ENCODE measurements at regions not wholly inside any gene's neighbourhood (a gene's known extent, or its start where the extent isn't known, plus 50 kb on each side); places are given as distances from the start of the nearest gene placed in this dataset.

GRCh38 chr2:4959219-4959618, 733.0 kb upstream of the SOX11 start:
- Mint-ChIP-seq H3K36me3 (ENCODE audit: low read depth) (no peaks in the 10 kb centered on the region), H3K4me3 (no peak overlapping the region), H3K27ac (no peak overlapping the region), H3K27me3 (no peaks in the 10 kb centered on the region), H3K4me1 (no peaks in the 10 kb centered on the region)
- no peak for DNase-seq
- ATAC-seq = no peak
- H3K9me3 ChIP-seq (ENCODE audit: control insufficient read depth, low read length, poor library complexity, severe bottlenecking) = no peaks in the 10 kb centered on the region

GRCh38 chr2:4962419-4962818, 729.8 kb upstream of the SOX11 start:
- DNase-seq (no peak), ATAC-seq (no peak)
- H3K27ac Mint-ChIP-seq = no peak overlapping the region
- H3K36me3 Mint-ChIP-seq (ENCODE audit: low read depth) = no peaks in the 10 kb centered on the region
- H3K4me1 Mint-ChIP-seq = no peaks in the 10 kb centered on the region
- H3K27me3 Mint-ChIP-seq = no peaks in the 10 kb centered on the region
- no peak overlapping the region for H3K4me3 Mint-ChIP-seq
- no peaks in the 10 kb centered on the region for H3K9me3 ChIP-seq (ENCODE audit: control insufficient read depth, low read length, poor library complexity, severe bottlenecking)

DNA sequence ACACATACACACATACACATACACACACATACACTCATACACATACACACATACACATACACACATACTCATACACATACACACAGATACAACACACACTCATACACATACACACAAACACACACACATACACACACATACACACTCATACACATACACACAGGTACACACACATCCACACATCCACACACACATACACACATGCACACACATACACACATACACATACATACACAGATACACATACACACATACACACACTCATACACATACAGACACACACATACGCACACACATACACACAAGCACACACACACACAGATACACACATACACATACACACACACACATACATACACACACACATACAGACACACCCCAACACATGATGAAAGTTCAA, 729.1 kb upstream of the SOX11 start:
- Mint-ChIP-seq H3K4me1 (no peaks in the 10 kb centered on the region), H3K27me3 (no peaks in the 10 kb centered on the region), H3K4me3 (no peak overlapping the region), H3K27ac (no peak overlapping the region), H3K36me3 (ENCODE audit: low read depth) (no peaks in the 10 kb centered on the region)
- ATAC-seq = no peak
- no peak for DNase-seq
- no peaks in the 10 kb centered on the region for H3K9me3 ChIP-seq (ENCODE audit: control insufficient read depth, low read length, poor library complexity, severe bottlenecking)

- DNase-seq (no peak), ATAC-seq (no peak)
- H3K9me3 ChIP-seq (ENCODE audit: control insufficient read depth, low read length, poor library complexity, severe bottlenecking) = no peaks in the 10 kb centered on the region
- Mint-ChIP-seq H3K27me3 (no peaks in the 10 kb centered on the region), H3K4me1 (no peaks in the 10 kb centered on the region), H3K27ac (no peak overlapping the region), H3K4me3 (no peak overlapping the region), H3K36me3 (ENCODE audit: low read depth) (no peaks in the 10 kb centered on the region)
Observed at GRCh38 chr2:4964001-4964540, 728.1 kb upstream of the SOX11 start.

DNA sequence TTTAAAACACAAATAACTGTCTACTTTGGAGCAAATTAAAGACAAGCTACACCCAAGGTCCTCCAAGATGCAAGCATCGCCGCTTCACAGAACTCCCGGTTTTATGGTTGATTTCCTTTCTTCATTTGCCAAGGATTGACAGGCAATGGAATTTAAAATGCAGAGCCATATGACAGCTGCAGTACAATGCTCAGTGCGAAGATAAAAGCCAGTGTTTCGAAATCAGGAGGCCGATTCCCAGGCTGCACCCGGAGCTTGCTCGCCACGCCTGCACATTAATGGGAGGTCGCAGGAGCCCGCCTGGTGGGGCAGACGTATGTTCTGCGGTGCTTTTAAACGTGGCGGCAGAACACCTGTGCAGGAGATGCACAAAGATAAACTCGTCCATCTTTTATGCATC, 727.6 kb upstream of the SOX11 start:
- DNase-seq (no peak), ATAC-seq (no peak)
- no peaks in the 10 kb centered on the region for H3K9me3 ChIP-seq (ENCODE audit: control insufficient read depth, low read length, poor library complexity, severe bottlenecking)
- H3K27ac Mint-ChIP-seq = no peak overlapping the region
- no peak overlapping the region for H3K4me3 Mint-ChIP-seq
- no peaks in the 10 kb centered on the region for H3K4me1 Mint-ChIP-seq
- H3K36me3 Mint-ChIP-seq (ENCODE audit: low read depth) = no peaks in the 10 kb centered on the region
- no peaks in the 10 kb centered on the region for H3K27me3 Mint-ChIP-seq

DNA sequence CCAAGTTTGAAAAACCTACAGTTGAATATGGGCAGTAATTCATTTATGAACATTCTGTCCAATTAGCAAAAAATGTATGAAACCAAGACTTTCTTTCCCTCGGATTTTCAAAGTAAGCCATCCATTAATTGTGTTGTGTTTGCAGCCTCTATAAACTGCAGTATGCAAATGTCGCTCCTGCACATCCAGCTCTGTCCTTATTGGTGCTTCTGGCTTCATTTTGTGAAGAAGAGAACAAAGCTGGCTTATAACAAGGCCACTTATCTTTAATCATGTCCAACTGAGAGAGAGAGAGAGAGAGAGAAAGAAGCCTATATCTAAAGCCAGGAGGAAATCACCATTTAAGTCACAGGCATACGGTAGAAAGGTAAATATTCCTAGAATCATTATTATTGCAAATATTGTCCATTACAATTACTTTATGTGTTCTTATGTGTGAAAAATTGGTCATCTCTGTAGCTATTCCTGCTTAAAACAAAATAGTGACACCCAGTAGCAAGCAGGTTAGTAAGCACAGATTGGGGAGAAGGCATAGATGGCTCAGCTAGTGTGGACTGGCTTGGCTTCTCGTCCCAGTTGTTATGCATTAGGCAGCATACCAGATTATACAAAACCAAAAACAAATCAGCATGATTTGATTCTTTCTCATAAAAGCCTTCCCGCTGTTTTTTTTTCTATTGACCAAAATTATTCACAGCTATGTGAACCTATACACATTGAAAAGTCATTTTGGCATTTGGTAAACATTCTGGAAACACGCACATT, 726.4 kb upstream of the SOX11 start:
- no peaks in the 10 kb centered on the region for H3K4me1 Mint-ChIP-seq
- H3K4me3 Mint-ChIP-seq = no peak overlapping the region
- ATAC-seq (no peak), DNase-seq (no peak)
- no peaks in the 10 kb centered on the region for H3K27me3 Mint-ChIP-seq
- no peaks in the 10 kb centered on the region for H3K36me3 Mint-ChIP-seq (ENCODE audit: low read depth)
- no peak overlapping the region for H3K27ac Mint-ChIP-seq
- H3K9me3 ChIP-seq (ENCODE audit: control insufficient read depth, low read length, poor library complexity, severe bottlenecking) = no peaks in the 10 kb centered on the region

- ATAC-seq (no peak), DNase-seq (no peak)
- Mint-ChIP-seq H3K4me1 (no peaks in the 10 kb centered on the region), H3K36me3 (ENCODE audit: low read depth) (no peaks in the 10 kb centered on the region), H3K4me3 (no peak overlapping the region), H3K27me3 (no peaks in the 10 kb centered on the region), H3K27ac (no peak overlapping the region)
- H3K9me3 ChIP-seq (ENCODE audit: control insufficient read depth, low read length, poor library complexity, severe bottlenecking) = no peaks in the 10 kb centered on the region
Observed at GRCh38 chr2:4967206-4967605, 725.0 kb upstream of the SOX11 start.

DNA sequence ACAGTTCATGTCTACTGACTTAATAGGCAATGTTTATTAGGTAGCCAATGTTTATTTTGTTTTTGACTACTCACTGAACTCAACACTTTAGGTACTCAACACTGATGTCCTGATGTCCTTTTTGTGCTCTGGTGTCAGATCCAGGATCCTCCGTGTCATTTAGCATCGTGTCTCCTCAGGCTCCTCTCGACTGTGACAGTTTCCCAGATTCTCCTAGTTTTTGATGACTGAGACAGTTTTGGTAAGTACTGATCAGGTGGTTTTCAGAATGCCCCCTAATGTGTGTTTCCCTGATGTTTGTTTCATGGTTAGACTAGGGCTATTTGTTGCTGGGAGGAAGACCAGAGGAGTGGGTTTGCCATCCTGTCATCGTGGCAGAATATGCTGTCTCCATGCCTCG, 719.7 kb upstream of the SOX11 start:
- no peak overlapping the region for H3K4me3 Mint-ChIP-seq

DNA sequence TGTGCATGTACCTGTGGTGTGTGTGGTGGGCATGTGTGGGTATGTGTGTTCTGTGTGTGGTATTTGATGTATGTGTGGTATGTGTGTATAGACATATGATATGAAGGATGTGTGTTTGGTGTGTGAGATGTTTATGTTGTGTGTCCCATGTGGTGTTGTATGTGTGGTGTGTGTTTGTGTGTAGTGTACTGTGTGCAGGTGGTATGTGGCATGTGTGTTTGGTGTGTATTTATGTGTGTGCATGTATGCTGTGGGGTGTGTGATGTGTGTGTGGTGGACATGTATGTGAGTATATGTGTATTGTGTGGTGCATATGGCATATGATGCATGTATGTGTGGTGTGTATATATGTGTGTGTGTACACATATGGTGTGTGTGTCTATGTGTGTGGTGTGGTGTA, 718.8 kb upstream of the SOX11 start:
- Mint-ChIP-seq H3K27me3 (no peaks in the 10 kb centered on the region), H3K36me3 (ENCODE audit: low read depth) (no peaks in the 10 kb centered on the region), H3K27ac (no peak overlapping the region), H3K4me1 (no peaks in the 10 kb centered on the region), H3K4me3 (no peak overlapping the region)
- DNase-seq (no peak), ATAC-seq (no peak)
- no peaks in the 10 kb centered on the region for H3K9me3 ChIP-seq (ENCODE audit: control insufficient read depth, low read length, poor library complexity, severe bottlenecking)

More for the DNA sequence above, 719.7 kb upstream of the SOX11 start:
- H3K4me1 Mint-ChIP-seq = no peaks in the 10 kb centered on the region
- ATAC-seq (no peak), DNase-seq (no peak)
- no peaks in the 10 kb centered on the region for H3K9me3 ChIP-seq (ENCODE audit: control insufficient read depth, low read length, poor library complexity, severe bottlenecking)
- H3K27ac Mint-ChIP-seq = no peak overlapping the region
- no peaks in the 10 kb centered on the region for H3K27me3 Mint-ChIP-seq
- H3K36me3 Mint-ChIP-seq (ENCODE audit: low read depth) = no peaks in the 10 kb centered on the region

DNA sequence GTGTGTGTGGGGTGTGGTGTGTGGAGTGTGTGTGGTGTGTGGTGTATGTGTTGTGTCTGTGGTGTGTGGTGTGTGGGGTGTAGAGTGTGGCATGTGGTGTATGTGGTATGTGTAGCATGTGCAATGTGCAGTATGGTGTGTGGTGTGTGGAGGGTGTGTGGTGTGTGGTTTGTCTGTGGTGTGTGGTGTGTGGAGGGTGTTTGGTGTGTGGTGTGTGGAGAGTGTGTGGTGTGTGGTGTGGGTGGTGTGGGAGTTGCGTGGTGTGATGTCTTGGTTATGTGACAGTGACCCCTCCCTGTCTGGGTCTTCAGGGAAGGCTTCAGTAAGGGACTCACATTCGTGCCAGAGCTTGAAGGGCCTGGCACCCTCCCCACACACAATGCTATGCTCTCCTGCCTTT, 718.2 kb upstream of the SOX11 start:
- Mint-ChIP-seq H3K27ac (no peak overlapping the region), H3K4me1 (no peaks in the 10 kb centered on the region), H3K36me3 (ENCODE audit: low read depth) (no peaks in the 10 kb centered on the region), H3K27me3 (no peaks in the 10 kb centered on the region), H3K4me3 (no peak overlapping the region)
- DNase-seq (no peak), ATAC-seq (no peak)
- no peaks in the 10 kb centered on the region for H3K9me3 ChIP-seq (ENCODE audit: control insufficient read depth, low read length, poor library complexity, severe bottlenecking)

DNA sequence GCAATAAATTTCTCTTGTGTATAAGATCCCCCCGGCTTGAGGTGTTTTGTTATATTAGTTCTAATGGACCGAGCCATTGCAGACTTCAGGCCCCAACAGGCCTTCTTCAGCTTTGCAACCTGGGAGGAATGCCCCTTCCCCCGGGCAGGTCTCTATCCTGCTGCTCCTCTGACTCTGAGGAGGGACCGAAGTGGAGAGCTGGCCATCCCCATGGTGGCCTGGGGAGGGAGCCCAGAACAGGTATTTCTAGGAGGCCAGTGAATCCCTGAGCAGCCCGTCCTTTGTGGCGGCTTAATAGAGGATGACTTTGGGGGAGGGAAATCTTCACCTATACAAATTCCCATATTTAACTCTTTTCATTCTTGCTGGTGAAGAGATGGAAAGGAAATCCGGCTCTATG, 715.8 kb upstream of the SOX11 start:
- DNase-seq = no peak
- no peak overlapping the region for H3K4me3 Mint-ChIP-seq
- H3K9me3 ChIP-seq (ENCODE audit: control insufficient read depth, low read length, poor library complexity, severe bottlenecking) = no peaks in the 10 kb centered on the region
- H3K4me1 Mint-ChIP-seq = no peaks in the 10 kb centered on the region
- no peak overlapping the region for H3K27ac Mint-ChIP-seq
- H3K27me3 Mint-ChIP-seq = no peaks in the 10 kb centered on the region
- ATAC-seq = no peak
- H3K36me3 Mint-ChIP-seq (ENCODE audit: low read depth) = no peaks in the 10 kb centered on the region

DNA sequence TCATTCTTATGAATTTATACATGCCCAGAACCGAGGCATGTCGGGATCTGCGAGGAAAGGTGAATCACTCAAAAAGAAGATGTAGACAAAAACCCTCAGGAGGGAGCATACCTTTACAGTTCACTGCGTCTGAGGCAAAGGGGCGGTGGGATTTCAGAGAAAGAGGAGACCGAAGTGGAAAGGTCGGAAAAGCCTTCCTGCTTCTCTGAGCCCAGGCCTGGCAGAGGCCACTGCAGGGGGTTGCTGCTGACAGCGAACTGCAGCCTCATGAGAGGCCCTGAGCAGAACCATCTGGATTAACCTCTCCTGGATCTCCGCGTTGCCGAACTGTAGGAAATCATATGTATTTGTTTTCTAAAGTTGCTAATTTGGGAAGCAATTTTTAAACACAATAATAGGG, 713.1 kb upstream of the SOX11 start:
- Mint-ChIP-seq H3K36me3 (ENCODE audit: low read depth) (no peaks in the 10 kb centered on the region), H3K4me3 (no peak overlapping the region), H3K27ac (no peak overlapping the region), H3K4me1 (no peaks in the 10 kb centered on the region), H3K27me3 (no peaks in the 10 kb centered on the region)
- DNase-seq = no peak
- H3K9me3 ChIP-seq (ENCODE audit: control insufficient read depth, low read length, poor library complexity, severe bottlenecking) = no peaks in the 10 kb centered on the region
- no peak for ATAC-seq

GRCh38 chr2:4980995-4981394, 711.2 kb upstream of the SOX11 start:
- Mint-ChIP-seq H3K27ac (no peak overlapping the region), H3K4me1 (no peaks in the 10 kb centered on the region), H3K36me3 (ENCODE audit: low read depth) (no peaks in the 10 kb centered on the region), H3K27me3 (no peaks in the 10 kb centered on the region), H3K4me3 (no peak overlapping the region)
- H3K9me3 ChIP-seq (ENCODE audit: control insufficient read depth, low read length, poor library complexity, severe bottlenecking) = no peaks in the 10 kb centered on the region
- ATAC-seq (no peak), DNase-seq (no peak)

- no peaks in the 10 kb centered on the region for H3K4me1 Mint-ChIP-seq
- H3K4me3 Mint-ChIP-seq = no peak overlapping the region
- H3K36me3 Mint-ChIP-seq (ENCODE audit: low read depth) = no peaks in the 10 kb centered on the region
- H3K9me3 ChIP-seq (ENCODE audit: control insufficient read depth, low read length, poor library complexity, severe bottlenecking) = no peaks in the 10 kb centered on the region
- H3K27ac Mint-ChIP-seq = no peak overlapping the region
- ATAC-seq (no peak), DNase-seq (no peak)
- no peaks in the 10 kb centered on the region for H3K27me3 Mint-ChIP-seq
Observed at GRCh38 chr2:4981802-4982409, 710.3 kb upstream of the SOX11 start.

All from T-helper 17 cell (primary cell).